Ascending aorta (tissue), 2 donors: ENCODE measurements at regions not wholly inside any gene's neighbourhood (a gene's known extent, or its start where the extent isn't known, plus 50 kb on each side); places are given as distances from the start of the nearest gene placed in this dataset.

Source experiments
- DNase-seq, 2 donors: peaks; one replicate each; pipeline ENCODE4 v3.0.0-alpha.2; 2019; ENCODE audit warnings: low spot score in 2 of 2
- H3K27ac ChIP-seq, 2 donors: fragments of 200-600 bp; sonication (generic); one replicate each; pipeline ENCODE4 v1.5.1; 2016 to 2017; ENCODE audit warnings: mild to moderate bottlenecking in 1 of 2
- H3K27me3 ChIP-seq: fragments of 200-600 bp; sonication (generic); one replicate; pipeline ENCODE4 v1.5.1; 2017
- H3K36me3 ChIP-seq, 2 donors: fragments of 200-600 bp; sonication (generic); one replicate each; pipeline ENCODE4 v1.5.1; 2016
- H3K4me1 ChIP-seq, 2 donors: fragments of 200-600 bp; sonication (generic); one replicate each; pipeline ENCODE4 v1.5.1; 2016 to 2017; ENCODE audit warnings: mild to moderate bottlenecking in 1 of 2
- H3K4me3 ChIP-seq, 2 donors: fragments of 200-600 bp; sonication (generic); one replicate each; pipeline ENCODE4 v1.5.1; 2016 to 2017; ENCODE audit warnings: mild to moderate bottlenecking in 1 of 2
- H3K9me3 ChIP-seq, 2 donors: fragments of 200-600 bp; sonication (generic); one replicate each; pipeline ENCODE4 v1.5.1; 2016
- intact Hi-C: fragments of 100-400 bp; cut with DNase I; formaldehyde crosslinking; loops from one replicate; pipeline ENCODE4 v1.15.1; 2023
- TF ChIP-seq, protein P1 (sequence below), 3 experiments: fragments of 200-600 bp in 2 of 3; fragments of 450-650 bp in 1 of 3; sonication (generic) in 2 of 3; IDR thresholded peaks; one replicate each; pipeline ENCODE4 v1.5.1; 2016 to 2019; ENCODE audit warnings: antibody characterized with exemption in 3 of 3, mild to moderate bottlenecking in 1 of 3, moderate library complexity in 1 of 3

- TF ChIP-seq, protein P1, sequence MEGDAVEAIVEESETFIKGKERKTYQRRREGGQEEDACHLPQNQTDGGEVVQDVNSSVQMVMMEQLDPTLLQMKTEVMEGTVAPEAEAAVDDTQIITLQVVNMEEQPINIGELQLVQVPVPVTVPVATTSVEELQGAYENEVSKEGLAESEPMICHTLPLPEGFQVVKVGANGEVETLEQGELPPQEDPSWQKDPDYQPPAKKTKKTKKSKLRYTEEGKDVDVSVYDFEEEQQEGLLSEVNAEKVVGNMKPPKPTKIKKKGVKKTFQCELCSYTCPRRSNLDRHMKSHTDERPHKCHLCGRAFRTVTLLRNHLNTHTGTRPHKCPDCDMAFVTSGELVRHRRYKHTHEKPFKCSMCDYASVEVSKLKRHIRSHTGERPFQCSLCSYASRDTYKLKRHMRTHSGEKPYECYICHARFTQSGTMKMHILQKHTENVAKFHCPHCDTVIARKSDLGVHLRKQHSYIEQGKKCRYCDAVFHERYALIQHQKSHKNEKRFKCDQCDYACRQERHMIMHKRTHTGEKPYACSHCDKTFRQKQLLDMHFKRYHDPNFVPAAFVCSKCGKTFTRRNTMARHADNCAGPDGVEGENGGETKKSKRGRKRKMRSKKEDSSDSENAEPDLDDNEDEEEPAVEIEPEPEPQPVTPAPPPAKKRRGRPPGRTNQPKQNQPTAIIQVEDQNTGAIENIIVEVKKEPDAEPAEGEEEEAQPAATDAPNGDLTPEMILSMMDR (IDR thresholded peaks at IDR 0.05) = no peak
- Histone ChIP-seq H3K36me3 (no peaks in the 10 kb centered on the region), H3K27ac (no peak overlapping the region), H3K4me1 (peaks cover 0 to 3% of the 10 kb centered on the region in 2 donors), H3K9me3 (peaks cover 0 to 11% of the 10 kb centered on the region in 2 donors), H3K4me3 (no peak overlapping the region), H3K27me3 (no peaks in the 10 kb centered on the region)
- intact Hi-C loops = no loop called here
- no peak for DNase-seq
These were observed 128.0 kb upstream of the CBLB start for GRCh38 chr3:105996781-105997180.

DNA sequence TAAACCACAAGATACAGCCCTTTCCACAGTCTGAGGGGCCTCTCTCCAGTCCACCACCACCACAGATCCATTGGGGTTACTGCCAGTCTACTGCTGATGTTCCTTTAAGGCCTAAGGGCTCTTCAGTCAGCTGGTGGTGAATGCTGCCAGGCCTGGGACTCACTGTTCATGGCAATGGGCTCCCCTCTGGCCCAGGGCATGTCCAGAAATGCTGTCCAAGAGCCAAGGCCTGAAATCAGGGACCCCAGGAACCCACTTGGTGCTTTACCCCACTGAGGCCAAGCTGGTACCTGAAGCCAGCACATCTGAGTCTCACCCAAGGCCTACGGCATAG lies 128.6 kb upstream of the CBLB start:
- no peak overlapping the region for H3K4me3 ChIP-seq
- peak overlapping the region in 1 of 2 donors; percentile 2 for H3K27ac ChIP-seq

GRCh38 chr3:105997800-105998526 lies 129.2 kb upstream of the CBLB start:
- no peaks in the 10 kb centered on the region for H3K27me3 ChIP-seq
- H3K36me3 ChIP-seq = no peaks in the 10 kb centered on the region
- intact Hi-C loops = no loop called here
- peak in 1 of 2 donors; percentile 63 for DNase-seq
- peak overlapping the region in 1 of 2 donors; percentile 2 for H3K27ac ChIP-seq
- no peak overlapping the region for H3K4me3 ChIP-seq
- peaks cover 0 to 11% of the 10 kb centered on the region in 2 donors for H3K9me3 ChIP-seq
- TF ChIP-seq, protein P1 (IDR thresholded peaks at IDR 0.05) = no peak
- peaks cover 0 to 3% of the 10 kb centered on the region in 2 donors for H3K4me1 ChIP-seq

More for the DNA sequence above, 128.6 kb upstream of the CBLB start:
- peak in 1 of 2 donors; percentile 64 for DNase-seq
- Histone ChIP-seq H3K27me3 (no peaks in the 10 kb centered on the region), H3K9me3 (peaks cover 0 to 11% of the 10 kb centered on the region in 2 donors), H3K36me3 (no peaks in the 10 kb centered on the region), H3K4me1 (peaks cover 0 to 3% of the 10 kb centered on the region in 2 donors)
- TF ChIP-seq, protein P1 (IDR thresholded peaks at IDR 0.05) = no peak
- intact Hi-C loops = no loop called here

- H3K9me3 ChIP-seq = peaks cover 0 to 11% of the 10 kb centered on the region in 2 donors
- no peak for DNase-seq
- H3K36me3 ChIP-seq = no peaks in the 10 kb centered on the region
- intact Hi-C loops = no loop called here
- no peak overlapping the region for H3K4me3 ChIP-seq
- TF ChIP-seq, protein P1 (IDR thresholded peaks at IDR 0.05) = no peak
- H3K27ac ChIP-seq = no peak overlapping the region
- peaks cover 3 to 5% of the 10 kb centered on the region in 2 donors for H3K4me1 ChIP-seq
- no peaks in the 10 kb centered on the region for H3K27me3 ChIP-seq
These were observed 131.0 kb upstream of the CBLB start for GRCh38 chr3:105999856-106000255.

- intact Hi-C loops = no loop called here
- TF ChIP-seq, protein P1 (IDR thresholded peaks at IDR 0.05) = no peak
- Histone ChIP-seq H3K36me3 (no peaks in the 10 kb centered on the region), H3K4me1 (peaks cover 3 to 5% of the 10 kb centered on the region in 2 donors), H3K27me3 (no peaks in the 10 kb centered on the region), H3K9me3 (peaks cover 0 to 11% of the 10 kb centered on the region in 2 donors), H3K27ac (no peak overlapping the region), H3K4me3 (no peak overlapping the region)
- DNase-seq = no peak
These were observed 133.1 kb upstream of the CBLB start for GRCh38 chr3:106001923-106002322.
